Hepatocyte (in vitro differentiated cells): ENCODE measurements at regions not wholly inside any gene's neighbourhood (a gene's known extent, or its start where the extent isn't known, plus 50 kb on each side); places are given as distances from the start of the nearest gene placed in this dataset.
A peak's percentile ranks its signal among the peaks of the same experiment; 100 is the strongest.

Experiments
- DNase-seq: peaks from one replicate; pipeline ENCODE4 v3.0.0-alpha.2; 2016; ENCODE audit warnings: low spot score
- H2AFZ ChIP-seq: fragments of 200-600 bp; sonication (generic); 2 replicates; pipeline ENCODE4 v1.6.0; 2016; ENCODE audit warnings: antibody characterized with exemption, mild to moderate bottlenecking
- H3K27ac ChIP-seq: fragments of 200-600 bp; sonication (generic); 2 replicates; pipeline ENCODE4 v1.5.1; 2016; ENCODE audit warnings: mild to moderate bottlenecking
- H3K27me3 ChIP-seq: fragments of 200-600 bp; sonication (generic); 2 replicates; pipeline ENCODE4 v1.6.1; 2016
- H3K36me3 ChIP-seq: fragments of 200-600 bp; sonication (generic); replicated peaks from 2 replicates; pipeline ENCODE4 v1.5.1; 2016; ENCODE audit warnings: low read depth; ENCODE audit not compliant: insufficient read depth
- H3K4me1 ChIP-seq: fragments of 200-600 bp; sonication (generic); 2 replicates; pipeline ENCODE4 v1.5.1; 2016; ENCODE audit warnings: mild to moderate bottlenecking, moderate library complexity; ENCODE audit not compliant: insufficient read depth
- H3K4me2 ChIP-seq: fragments of 200-600 bp; sonication (generic); 2 replicates; pipeline ENCODE4 v1.6.0; 2016
- H3K4me3 ChIP-seq: fragments of 200-600 bp; sonication (generic); 2 replicates; pipeline ENCODE4 v1.5.1; 2016; ENCODE audit warnings: mild to moderate bottlenecking
- H3K79me2 ChIP-seq: fragments of 200-600 bp; sonication (generic); 2 replicates; pipeline ENCODE4 v1.6.0; 2017; ENCODE audit warnings: mild to moderate bottlenecking
- H3K9me2 ChIP-seq: fragments of 200-600 bp; sonication (generic); replicated peaks from 2 replicates; pipeline ENCODE4 v1.6.0; 2017; ENCODE audit warnings: mild to moderate bottlenecking; ENCODE audit not compliant: insufficient read depth
- H3K9me3 ChIP-seq: fragments of 200-600 bp; sonication (generic); 2 replicates; pipeline ENCODE4 v1.5.1; 2016; ENCODE audit warnings: low read depth, mild to moderate bottlenecking
- H4K20me1 ChIP-seq: fragments of 200-600 bp; sonication (generic); 2 replicates; pipeline ENCODE4 v1.6.0; 2016; ENCODE audit warnings: mild to moderate bottlenecking; ENCODE audit not compliant: insufficient read depth, poor library complexity, severe bottlenecking
- EZH2 ChIP-seq: fragments of 200-600 bp; sonication (generic); IDR thresholded peaks from 2 replicates; pipeline ENCODE4 v1.6.1; 2016; ENCODE audit warnings: antibody characterized with exemption, mild to moderate bottlenecking, borderline replicate concordance
- EZH2phosphoT487 ChIP-seq: fragments of 200-600 bp; sonication (generic); IDR thresholded peaks from one replicate; pipeline ENCODE4 v1.6.1; 2018; ENCODE audit warnings: antibody characterized with exemption, mild to moderate bottlenecking, low read depth, moderate library complexity; ENCODE audit not compliant: unreplicated experiment, severe bottlenecking
- WGBS: methylation state at CpG from one replicate; pipeline ENCODE4 v1.1.6; 2016; ENCODE audit warnings: low lambda C conversion rate; ENCODE audit errors: missing lambda C conversion rate; 5-methylcytosine and 5-hydroxymethylcytosine counted together
- TF ChIP-seq, protein P1 (sequence below): fragments of 200-600 bp; sonication (generic); IDR thresholded peaks from 2 replicates; pipeline ENCODE4 v1.5.1; 2016; ENCODE audit warnings: antibody characterized with exemption, mild to moderate bottlenecking; ENCODE audit not compliant: poor library complexity

- no peaks in the 10 kb centered on the region for H3K36me3 ChIP-seq
- H3K4me1 ChIP-seq: no peaks in the 10 kb centered on the region
- no peaks in the 10 kb centered on the region for H3K9me3 ChIP-seq
- peak overlapping the region; percentile 2 for H2AFZ ChIP-seq
- H3K4me3 ChIP-seq: no peak overlapping the region
- 61% methylated on average over 11 of the region's 11 CpGs for WGBS
- TF ChIP-seq EZH2: no peak
- TF ChIP-seq, protein P1, sequence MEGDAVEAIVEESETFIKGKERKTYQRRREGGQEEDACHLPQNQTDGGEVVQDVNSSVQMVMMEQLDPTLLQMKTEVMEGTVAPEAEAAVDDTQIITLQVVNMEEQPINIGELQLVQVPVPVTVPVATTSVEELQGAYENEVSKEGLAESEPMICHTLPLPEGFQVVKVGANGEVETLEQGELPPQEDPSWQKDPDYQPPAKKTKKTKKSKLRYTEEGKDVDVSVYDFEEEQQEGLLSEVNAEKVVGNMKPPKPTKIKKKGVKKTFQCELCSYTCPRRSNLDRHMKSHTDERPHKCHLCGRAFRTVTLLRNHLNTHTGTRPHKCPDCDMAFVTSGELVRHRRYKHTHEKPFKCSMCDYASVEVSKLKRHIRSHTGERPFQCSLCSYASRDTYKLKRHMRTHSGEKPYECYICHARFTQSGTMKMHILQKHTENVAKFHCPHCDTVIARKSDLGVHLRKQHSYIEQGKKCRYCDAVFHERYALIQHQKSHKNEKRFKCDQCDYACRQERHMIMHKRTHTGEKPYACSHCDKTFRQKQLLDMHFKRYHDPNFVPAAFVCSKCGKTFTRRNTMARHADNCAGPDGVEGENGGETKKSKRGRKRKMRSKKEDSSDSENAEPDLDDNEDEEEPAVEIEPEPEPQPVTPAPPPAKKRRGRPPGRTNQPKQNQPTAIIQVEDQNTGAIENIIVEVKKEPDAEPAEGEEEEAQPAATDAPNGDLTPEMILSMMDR: peak; percentile 30
- no peaks in the 10 kb centered on the region for H3K27me3 ChIP-seq
- H3K9me2 ChIP-seq: no peaks in the 10 kb centered on the region
- no peak overlapping the region for H3K27ac ChIP-seq
- no peaks in the 10 kb centered on the region for H3K79me2 ChIP-seq
- peak overlapping the region; percentile 42 for H3K4me2 ChIP-seq
- H4K20me1 ChIP-seq: no peaks in the 10 kb centered on the region
- peak; percentile 46 for DNase-seq
These were observed 201.0 kb upstream of the ADRA1D start for GRCh38 chr20:4449957-4450715.

GRCh38 chr20:4445784-4446183, 196.7 kb upstream of the ADRA1D start:
- Histone ChIP-seq H3K79me2 (no peaks in the 10 kb centered on the region), H2AFZ (no peak overlapping the region), H4K20me1 (no peaks in the 10 kb centered on the region), H3K4me3 (no peak overlapping the region), H3K9me3 (no peaks in the 10 kb centered on the region), H3K27ac (no peak overlapping the region), H3K4me1 (no peaks in the 10 kb centered on the region), H3K4me2 (no peak overlapping the region), H3K9me2 (no peaks in the 10 kb centered on the region), H3K27me3 (no peaks in the 10 kb centered on the region), H3K36me3 (no peaks in the 10 kb centered on the region)
- WGBS: 52% methylated on average over 4 of the region's 4 CpGs
- no peak for DNase-seq
- TF ChIP-seq EZH2phosphoT487: no peak
- TF ChIP-seq, protein P1: no peak
- no peak for TF ChIP-seq EZH2

DNA sequence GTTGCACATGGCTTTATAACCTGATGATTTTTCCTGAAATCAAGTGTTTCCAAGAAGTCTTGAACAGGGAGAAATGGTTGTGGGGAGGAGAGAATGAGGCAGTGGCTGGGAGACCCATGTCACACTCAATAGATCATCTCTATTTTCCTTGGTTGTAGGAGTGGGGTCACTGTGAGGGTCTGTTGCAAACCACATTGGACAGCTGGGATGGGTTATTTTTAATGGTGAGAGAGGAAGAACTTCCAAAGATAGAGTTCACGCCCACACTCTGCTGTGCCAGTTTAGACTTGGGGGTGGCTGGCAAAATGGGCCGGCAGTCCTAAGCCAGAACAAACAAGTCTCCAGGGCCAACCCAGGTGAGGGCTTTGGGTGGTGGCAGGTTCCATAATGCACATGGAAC, 196.2 kb upstream of the ADRA1D start:
- Histone ChIP-seq H3K27ac (no peak overlapping the region), H3K9me3 (no peaks in the 10 kb centered on the region), H3K36me3 (no peaks in the 10 kb centered on the region), H3K4me1 (no peaks in the 10 kb centered on the region), H3K27me3 (no peaks in the 10 kb centered on the region), H3K4me3 (no peak overlapping the region), H2AFZ (no peak overlapping the region), H3K9me2 (no peaks in the 10 kb centered on the region), H4K20me1 (no peaks in the 10 kb centered on the region), H3K4me2 (no peak overlapping the region), H3K79me2 (no peaks in the 10 kb centered on the region)
- DNase-seq: no peak
- TF ChIP-seq EZH2 (no peak), EZH2phosphoT487 (no peak)
- TF ChIP-seq, protein P1: no peak
- 94% methylated on average over 2 of the region's 2 CpGs for WGBS

- 81% methylated on average over 2 of the region's 2 CpGs for whole genome bisulfite sequencing
- Histone ChIP-seq H3K4me3 (no peak overlapping the region), H3K9me2 (no peaks in the 10 kb centered on the region), H3K27ac (no peak overlapping the region), H2AFZ (no peak overlapping the region), H3K36me3 (no peaks in the 10 kb centered on the region), H3K4me2 (no peak overlapping the region), H3K9me3 (no peaks in the 10 kb centered on the region), H3K79me2 (no peaks in the 10 kb centered on the region), H4K20me1 (no peaks in the 10 kb centered on the region), H3K27me3 (no peaks in the 10 kb centered on the region), H3K4me1 (no peaks in the 10 kb centered on the region)
- TF ChIP-seq, protein P1: no peak
- TF ChIP-seq EZH2phosphoT487 (no peak), EZH2 (no peak)
- no peak for DNase-seq
These were observed 195.3 kb upstream of the ADRA1D start for GRCh38 chr20:4444404-4444803.
